ENCODE measurements at regions not wholly inside any gene's neighbourhood (a gene's known extent, or its start where the extent isn't known, plus 50 kb on each side); places are given as distances from the start of the nearest gene placed in this dataset.

- TF ChIP-seq, protein P1, sequence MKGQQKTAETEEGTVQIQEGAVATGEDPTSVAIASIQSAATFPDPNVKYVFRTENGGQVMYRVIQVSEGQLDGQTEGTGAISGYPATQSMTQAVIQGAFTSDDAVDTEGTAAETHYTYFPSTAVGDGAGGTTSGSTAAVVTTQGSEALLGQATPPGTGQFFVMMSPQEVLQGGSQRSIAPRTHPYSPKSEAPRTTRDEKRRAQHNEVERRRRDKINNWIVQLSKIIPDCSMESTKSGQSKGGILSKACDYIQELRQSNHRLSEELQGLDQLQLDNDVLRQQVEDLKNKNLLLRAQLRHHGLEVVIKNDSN (CRISPR knock-in tag; IDR thresholded peaks at IDR 0.05): no peak
- TF ChIP-seq, protein P2, sequence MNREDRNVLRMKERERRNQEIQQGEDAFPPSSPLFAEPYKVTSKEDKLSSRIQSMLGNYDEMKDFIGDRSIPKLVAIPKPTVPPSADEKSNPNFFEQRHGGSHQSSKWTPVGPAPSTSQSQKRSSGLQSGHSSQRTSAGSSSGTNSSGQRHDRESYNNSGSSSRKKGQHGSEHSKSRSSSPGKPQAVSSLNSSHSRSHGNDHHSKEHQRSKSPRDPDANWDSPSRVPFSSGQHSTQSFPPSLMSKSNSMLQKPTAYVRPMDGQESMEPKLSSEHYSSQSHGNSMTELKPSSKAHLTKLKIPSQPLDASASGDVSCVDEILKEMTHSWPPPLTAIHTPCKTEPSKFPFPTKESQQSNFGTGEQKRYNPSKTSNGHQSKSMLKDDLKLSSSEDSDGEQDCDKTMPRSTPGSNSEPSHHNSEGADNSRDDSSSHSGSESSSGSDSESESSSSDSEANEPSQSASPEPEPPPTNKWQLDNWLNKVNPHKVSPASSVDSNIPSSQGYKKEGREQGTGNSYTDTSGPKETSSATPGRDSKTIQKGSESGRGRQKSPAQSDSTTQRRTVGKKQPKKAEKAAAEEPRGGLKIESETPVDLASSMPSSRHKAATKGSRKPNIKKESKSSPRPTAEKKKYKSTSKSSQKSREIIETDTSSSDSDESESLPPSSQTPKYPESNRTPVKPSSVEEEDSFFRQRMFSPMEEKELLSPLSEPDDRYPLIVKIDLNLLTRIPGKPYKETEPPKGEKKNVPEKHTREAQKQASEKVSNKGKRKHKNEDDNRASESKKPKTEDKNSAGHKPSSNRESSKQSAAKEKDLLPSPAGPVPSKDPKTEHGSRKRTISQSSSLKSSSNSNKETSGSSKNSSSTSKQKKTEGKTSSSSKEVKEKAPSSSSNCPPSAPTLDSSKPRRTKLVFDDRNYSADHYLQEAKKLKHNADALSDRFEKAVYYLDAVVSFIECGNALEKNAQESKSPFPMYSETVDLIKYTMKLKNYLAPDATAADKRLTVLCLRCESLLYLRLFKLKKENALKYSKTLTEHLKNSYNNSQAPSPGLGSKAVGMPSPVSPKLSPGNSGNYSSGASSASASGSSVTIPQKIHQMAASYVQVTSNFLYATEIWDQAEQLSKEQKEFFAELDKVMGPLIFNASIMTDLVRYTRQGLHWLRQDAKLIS (CRISPR knock-in tag; IDR thresholded peaks at IDR 0.05; ENCODE audit: borderline replicate concordance): no peak
These were observed 84.5 kb downstream of the ADRA2A start for GRCh38 chr10:111161109-111161874.

All from WTC11 (cell line).